PC-3 (cell line): ENCODE measurements at regions not wholly inside any gene's neighbourhood (a gene's known extent, or its start where the extent isn't known, plus 50 kb on each side); places are given as distances from the start of the nearest gene placed in this dataset.

Experiments
- ATAC-seq: fragments of 200-7000 bp; cut with Tn5 transposase; 2 replicates; pipeline ENCODE4 v1.9.1; 2020; ENCODE audit warnings: mild to moderate bottlenecking, moderate library complexity
- BruUV-seq: library from RNA; stranded (reverse); fragments of 400-500 nt; replicated peaks from 2 replicates; lab custom pipeline; 2021; lab: Mats Ljungman, UMichigan
- CTCF ChIA-PET: fragments of 300-600 bp; sonication (Branson Sonifier 250); formaldehyde crosslinking; loops from one replicate; lab custom pipeline; 2022; ENCODE audit warnings: antibody characterized with exemption; lab: Charles Lee
- POLR2A ChIA-PET: fragments of 300-600 bp; sonication (Branson Sonifier 250); formaldehyde crosslinking; loops from one replicate; lab custom pipeline; 2022; ENCODE audit warnings: antibody characterized with exemption; ENCODE audit not compliant: unreplicated experiment; lab: Charles Lee
- DNase-seq: peaks from one replicate; pipeline ENCODE4 v3.0.0-alpha.2; 2015
- H2AFZ ChIP-seq: fragments of 300-600 bp; sonication (generic); 2 replicates; pipeline ENCODE4 v1.6.0; 2016; ENCODE audit warnings: antibody characterized with exemption, low read length
- H3F3A ChIP-seq: fragments of 300-600 bp; sonication (generic); one replicate; pipeline ENCODE4 v1.6.0; 2017; ENCODE audit warnings: antibody characterized with exemption, low read length, control low read depth, mild to moderate bottlenecking; ENCODE audit not compliant: unreplicated experiment
- H3K27ac ChIP-seq: fragments of 300-600 bp; sonication (generic); 2 replicates; pipeline ENCODE4 v1.5.1; 2016; ENCODE audit warnings: mild to moderate bottlenecking, low read length
- H3K27me3 ChIP-seq: fragments of 300-600 bp; sonication (generic); 2 replicates; pipeline ENCODE4 v1.6.1; 2016; ENCODE audit warnings: low read length, mixed read lengths
- H3K36me3 ChIP-seq: fragments of 300-600 bp; sonication (generic); 2 replicates; pipeline ENCODE4 v1.6.1; 2016; ENCODE audit warnings: low read depth, mixed run types, low read length, mixed read lengths
- H3K4me1 ChIP-seq: fragments of 300-600 bp; sonication (generic); 2 replicates; pipeline ENCODE4 v1.5.1; 2016; ENCODE audit warnings: low read length; ENCODE audit not compliant: insufficient read depth
- H3K4me2 ChIP-seq: fragments of 300-600 bp; sonication (generic); 2 replicates; pipeline ENCODE4 v1.6.0; 2016; ENCODE audit warnings: low read length
- H3K4me3 ChIP-seq: fragments of 300-600 bp; sonication (generic); 2 replicates; pipeline ENCODE4 v1.5.1; 2016; ENCODE audit warnings: mild to moderate bottlenecking, low read length, mixed read lengths
- H3K79me2 ChIP-seq: fragments of 300-600 bp; sonication (generic); 2 replicates; pipeline ENCODE4 v1.6.1; 2017; ENCODE audit warnings: low read length, mixed read lengths
- H3K9ac ChIP-seq: fragments of 300-600 bp; sonication (generic); 2 replicates; pipeline ENCODE4 v1.6.0; 2016; ENCODE audit warnings: mild to moderate bottlenecking, low read length
- H3K9me2 ChIP-seq: fragments of 300-600 bp; sonication (generic); replicated peaks from 2 replicates; pipeline ENCODE4 v1.6.1; 2016; ENCODE audit warnings: mixed run types, low read length, mixed read lengths
- H3K9me3 ChIP-seq: fragments of 300-600 bp; sonication (generic); 2 replicates; pipeline ENCODE4 v1.6.1; 2016; ENCODE audit warnings: low read length, mixed read lengths
- H4K20me1 ChIP-seq: fragments of 300-600 bp; sonication (generic); 2 replicates; pipeline ENCODE4 v1.6.1; 2016; ENCODE audit warnings: low read length, mixed read lengths
- EZH2 ChIP-seq: fragments of 300-600 bp; sonication (generic); IDR thresholded peaks from one replicate; pipeline ENCODE4 v1.6.1; 2017; ENCODE audit warnings: antibody characterized with exemption, mild to moderate bottlenecking, low read length; ENCODE audit not compliant: unreplicated experiment
- EZH2phosphoT487 ChIP-seq: fragments of 300-600 bp; sonication (generic); IDR thresholded peaks from 2 replicates; pipeline ENCODE4 v1.6.1; 2018; ENCODE audit warnings: mild to moderate bottlenecking, antibody characterized with exemption, low read length, borderline replicate concordance
- intact Hi-C: fragments of 100-400 bp; cut with micrococcal nuclease; formaldehyde crosslinking; loops from 2 replicates; pipeline ENCODE4 v1.9.0; 2023
- TF ChIP-seq, protein P1 (sequence below): fragments of 300-600 bp; sonication (generic); conservative IDR thresholded peaks from 2 replicates; pipeline ENCODE4 v1.5.1; 2017; ENCODE audit warnings: antibody characterized with exemption, low read depth, mild to moderate bottlenecking, low read length

- H3K27ac ChIP-seq: no peak overlapping the region
- no peak overlapping the region for H3K9ac ChIP-seq
- H4K20me1 ChIP-seq: no peaks in the 10 kb centered on the region
- no peak for DNase-seq
- no peaks in the 10 kb centered on the region for H3K9me2 ChIP-seq
- H3K4me2 ChIP-seq: no peak overlapping the region
- no peak overlapping the region for H2AFZ ChIP-seq
- ChIA-PET POLR2A (no interaction called here), CTCF (no interaction called here)
- no peaks in the 10 kb centered on the region for H3K79me2 ChIP-seq
- intact Hi-C loops: no loop called here
- H3K27me3 ChIP-seq: no peaks in the 10 kb centered on the region
- ATAC-seq: no peak
- no peaks in the 10 kb centered on the region for H3K9me3 ChIP-seq
- TF ChIP-seq EZH2phosphoT487 (no peak), EZH2 (no peak)
- TF ChIP-seq, protein P1, sequence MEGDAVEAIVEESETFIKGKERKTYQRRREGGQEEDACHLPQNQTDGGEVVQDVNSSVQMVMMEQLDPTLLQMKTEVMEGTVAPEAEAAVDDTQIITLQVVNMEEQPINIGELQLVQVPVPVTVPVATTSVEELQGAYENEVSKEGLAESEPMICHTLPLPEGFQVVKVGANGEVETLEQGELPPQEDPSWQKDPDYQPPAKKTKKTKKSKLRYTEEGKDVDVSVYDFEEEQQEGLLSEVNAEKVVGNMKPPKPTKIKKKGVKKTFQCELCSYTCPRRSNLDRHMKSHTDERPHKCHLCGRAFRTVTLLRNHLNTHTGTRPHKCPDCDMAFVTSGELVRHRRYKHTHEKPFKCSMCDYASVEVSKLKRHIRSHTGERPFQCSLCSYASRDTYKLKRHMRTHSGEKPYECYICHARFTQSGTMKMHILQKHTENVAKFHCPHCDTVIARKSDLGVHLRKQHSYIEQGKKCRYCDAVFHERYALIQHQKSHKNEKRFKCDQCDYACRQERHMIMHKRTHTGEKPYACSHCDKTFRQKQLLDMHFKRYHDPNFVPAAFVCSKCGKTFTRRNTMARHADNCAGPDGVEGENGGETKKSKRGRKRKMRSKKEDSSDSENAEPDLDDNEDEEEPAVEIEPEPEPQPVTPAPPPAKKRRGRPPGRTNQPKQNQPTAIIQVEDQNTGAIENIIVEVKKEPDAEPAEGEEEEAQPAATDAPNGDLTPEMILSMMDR: no peak
- no peaks in the 10 kb centered on the region for H3K4me1 ChIP-seq
- no peaks in the 10 kb centered on the region for H3F3A ChIP-seq
- BruUV-seq: no TSS peak
- H3K4me3 ChIP-seq: no peak overlapping the region
- H3K36me3 ChIP-seq: no peaks in the 10 kb centered on the region
Measured at GRCh38 chr15:96035091-96035490, 295.4 kb upstream of the NR2F2 start.

- CTCF ChIA-PET: no interaction called here
- no peak overlapping the region for H2AFZ ChIP-seq
- H4K20me1 ChIP-seq: no peaks in the 10 kb centered on the region
- TF ChIP-seq EZH2phosphoT487: no peak
- TF ChIP-seq, protein P1: no peak
- no peak for TF ChIP-seq EZH2
- H3K9ac ChIP-seq: no peak overlapping the region
- H3K4me3 ChIP-seq: no peak overlapping the region
- H3K36me3 ChIP-seq: no peaks in the 10 kb centered on the region
- H3K27ac ChIP-seq: no peak overlapping the region
- no peaks in the 10 kb centered on the region for H3K79me2 ChIP-seq
- no peaks in the 10 kb centered on the region for H3K9me2 ChIP-seq
- no peaks in the 10 kb centered on the region for H3F3A ChIP-seq
- POLR2A ChIA-PET: no interaction called here
- no peak for ATAC-seq
- DNase-seq: no peak
- no peak overlapping the region for H3K4me2 ChIP-seq
- intact Hi-C loops: no loop called here
- H3K27me3 ChIP-seq: no peaks in the 10 kb centered on the region
- no TSS peak for BruUV-seq
- no peaks in the 10 kb centered on the region for H3K4me1 ChIP-seq
- no peaks in the 10 kb centered on the region for H3K9me3 ChIP-seq
Measured at GRCh38 chr15:96035635-96036034, 294.9 kb upstream of the NR2F2 start.

- TF ChIP-seq EZH2: no peak
- TF ChIP-seq, protein P1: no peak
- no peak for TF ChIP-seq EZH2phosphoT487
- Histone ChIP-seq H2AFZ (no peak overlapping the region), H3K4me1 (no peaks in the 10 kb centered on the region), H3K4me2 (no peak overlapping the region), H3K9ac (no peak overlapping the region), H3K9me2 (no peaks in the 10 kb centered on the region), H3K36me3 (no peaks in the 10 kb centered on the region), H3K27ac (no peak overlapping the region), H3F3A (no peaks in the 10 kb centered on the region), H3K4me3 (no peak overlapping the region), H3K9me3 (no peaks in the 10 kb centered on the region), H3K27me3 (no peaks in the 10 kb centered on the region), H4K20me1 (no peaks in the 10 kb centered on the region), H3K79me2 (no peaks in the 10 kb centered on the region)
- intact Hi-C loops: no loop called here
- ChIA-PET CTCF (no interaction called here), POLR2A (no interaction called here)
- DNase-seq (no peak), ATAC-seq (no peak)
- no TSS peak for BruUV-seq
Measured at GRCh38 chr15:96037584-96037983, 292.9 kb upstream of the NR2F2 start.
